Fibroblast of skin of right biceps (primary cell): ENCODE measurements at regions not wholly inside any gene's neighbourhood (a gene's known extent, or its start where the extent isn't known, plus 50 kb on each side); places are given as distances from the start of the nearest gene placed in this dataset.
"Not testable (repeated sequence)": the region's sequence is repeated elsewhere in the genome, so short reads cannot be mapped to it uniquely, and the experiment has no call there.

ENCODE experiments used
- DNase-seq: peaks from one replicate; pipeline ENCODE4 v3.0.0-alpha.2; 2013

DNA sequence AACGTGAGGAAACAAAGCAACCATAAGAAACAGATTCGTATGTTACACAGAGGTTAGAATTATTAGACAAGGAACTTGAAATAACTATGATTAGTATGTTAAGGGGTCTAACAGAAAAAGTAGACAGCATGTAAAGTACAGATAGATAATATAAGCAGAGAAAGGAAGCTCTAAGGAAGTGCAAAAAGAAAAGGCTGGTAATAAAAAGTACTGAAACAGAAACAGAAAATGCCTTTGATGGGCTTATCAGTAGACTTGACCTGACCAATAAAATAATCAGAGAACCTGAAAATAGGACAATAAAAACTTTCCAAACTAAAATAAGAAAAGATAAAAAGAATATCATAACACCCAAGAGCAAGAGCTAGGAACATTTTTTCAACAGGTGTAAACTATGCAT, 225.8 kb downstream of the RND3 start:
- no peak for DNase-seq

DNA sequence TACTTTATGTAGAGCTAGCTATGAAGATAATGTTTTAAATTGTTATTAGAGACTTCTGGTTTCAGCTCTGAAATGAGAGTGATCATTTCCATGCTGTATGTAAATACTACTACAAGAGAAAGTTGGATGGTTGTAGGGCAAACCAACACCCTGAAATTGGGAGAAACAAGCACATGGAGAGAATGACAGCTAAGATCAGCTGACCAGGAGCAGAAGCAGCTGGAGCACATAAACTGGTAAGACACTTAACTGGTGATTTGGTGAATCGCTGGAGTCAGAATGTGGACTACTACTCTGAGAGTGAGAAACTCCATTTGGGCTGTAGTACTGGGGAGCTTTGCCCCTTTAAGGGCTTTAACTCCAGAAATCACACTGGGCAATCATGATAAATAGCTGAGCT, 226.8 kb downstream of the RND3 start:
- DNase-seq, result no peak

DNA sequence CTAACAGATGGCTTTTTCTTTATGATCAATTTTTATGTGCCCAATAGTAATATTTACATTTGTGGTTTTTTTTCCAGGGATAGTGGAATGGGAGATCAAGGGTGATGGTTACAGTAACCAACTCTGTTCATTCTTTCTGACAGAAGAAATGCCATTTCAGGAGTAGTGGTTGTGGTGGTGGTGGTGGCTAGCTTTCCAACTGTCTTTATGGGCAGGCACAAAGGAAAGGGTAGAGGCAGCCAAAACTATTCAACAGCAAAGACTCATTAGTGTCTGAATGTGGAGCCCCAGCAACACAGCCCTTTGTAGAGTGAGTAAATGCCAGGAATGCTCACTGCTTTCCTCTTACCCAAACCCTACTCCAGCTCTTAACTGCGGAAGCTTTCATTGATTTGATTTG, 227.7 kb downstream of the RND3 start:
- DNase-seq, result no peak

- DNase-seq, result no peak
Observed at GRCh38 chr2:150258781-150259307, 228.6 kb downstream of the RND3 start.

- DNase-seq, result no peak
Observed at GRCh38 chr2:150256736-150257135, 230.7 kb downstream of the RND3 start.

- peak; percentile 68 for DNase-seq
Observed at GRCh38 chr2:150255528-150255927, 231.9 kb downstream of the RND3 start.

GRCh38 chr2:150249735-150250134, 237.7 kb downstream of the RND3 start:
- DNase-seq, result not testable (repeated sequence)

DNA sequence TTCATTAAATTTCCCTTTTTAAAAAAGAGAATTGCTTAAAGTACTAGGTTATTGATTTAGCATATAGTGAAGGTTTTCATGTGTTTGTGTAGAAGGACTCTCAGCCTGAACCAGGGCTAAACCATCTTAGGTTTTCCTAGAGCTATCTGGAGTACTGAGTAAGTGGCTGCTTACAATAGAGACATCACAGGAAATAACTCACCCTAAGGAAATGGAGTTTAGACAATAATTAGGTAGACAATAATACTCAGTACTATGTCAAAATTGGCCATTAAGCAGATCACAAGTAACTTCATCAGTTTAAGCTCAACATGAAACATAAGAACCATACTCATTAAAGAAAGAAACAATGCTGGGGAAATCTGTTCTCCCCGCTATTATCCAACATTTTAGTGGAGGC, 240.0 kb downstream of the RND3 start:
- no peak for DNase-seq

- peak; percentile 95 for DNase-seq
Observed at GRCh38 chr2:150234787-150235446, 252.6 kb downstream of the RND3 start.

GRCh38 chr2:150232871-150233270, 254.6 kb downstream of the RND3 start:
- DNase-seq, result no peak

- no peak for DNase-seq
Observed at GRCh38 chr2:150232321-150232720, 255.1 kb downstream of the RND3 start.

DNA sequence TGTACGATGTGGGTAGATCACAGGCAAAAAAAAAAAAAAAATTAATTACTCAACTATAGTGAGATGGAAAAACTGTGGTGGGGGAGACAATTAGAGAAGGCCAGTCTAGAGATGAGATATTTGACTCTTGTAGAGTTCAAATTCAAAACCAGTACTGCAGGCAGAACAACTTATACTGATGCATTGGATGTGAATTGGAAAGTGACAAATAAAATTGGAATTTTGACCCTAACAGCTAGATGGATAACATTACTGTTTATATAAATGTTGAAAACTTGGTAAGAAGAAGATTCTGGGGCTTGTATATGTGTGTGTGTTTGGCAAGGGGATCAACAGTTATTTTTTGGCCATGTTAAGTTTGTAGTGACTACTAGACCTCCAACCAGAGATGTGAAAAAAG, 256.9 kb downstream of the RND3 start:
- no peak for DNase-seq

- no peak for DNase-seq
Observed at GRCh38 chr2:150230004-150230403, 257.5 kb downstream of the RND3 start.

DNA sequence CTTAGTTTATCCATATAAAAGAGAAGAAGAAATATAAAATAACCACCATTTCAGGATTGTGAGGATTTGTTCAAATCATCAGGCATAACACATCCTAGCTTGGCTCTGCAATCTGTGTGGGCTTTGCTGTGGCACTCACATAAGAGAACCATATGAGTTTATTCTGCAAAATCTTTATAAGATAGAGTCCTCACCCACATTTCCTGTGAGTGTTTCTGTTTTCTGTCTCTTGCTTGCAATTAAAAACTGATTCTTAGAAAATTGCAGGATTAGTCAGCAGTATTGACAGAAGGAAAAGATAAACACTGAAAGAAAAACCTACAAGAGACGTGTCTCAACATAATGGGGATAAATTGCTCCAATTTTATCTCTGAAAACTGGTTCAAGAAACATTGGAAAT, 258.5 kb downstream of the RND3 start:
- DNase-seq, result no peak

DNA sequence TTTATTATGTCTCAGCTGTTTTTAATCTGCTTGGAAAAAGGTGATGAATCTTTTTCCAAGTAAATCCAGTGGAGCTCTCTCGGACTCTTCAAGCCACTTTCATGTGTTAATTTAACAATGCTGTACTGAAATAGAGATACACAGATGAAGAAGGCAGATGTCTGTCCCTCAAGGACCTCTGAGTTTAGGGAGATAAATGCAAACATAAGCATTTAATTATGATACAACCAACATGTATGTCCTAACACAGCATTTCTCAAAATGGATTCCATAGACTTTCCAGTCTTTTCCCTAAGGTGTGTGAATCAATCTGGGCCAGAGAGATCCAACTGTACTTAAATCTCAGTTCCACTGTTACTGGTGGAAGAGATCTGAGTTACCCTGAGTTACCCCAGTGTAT, 262.4 kb downstream of the RND3 start:
- no peak for DNase-seq

DNA sequence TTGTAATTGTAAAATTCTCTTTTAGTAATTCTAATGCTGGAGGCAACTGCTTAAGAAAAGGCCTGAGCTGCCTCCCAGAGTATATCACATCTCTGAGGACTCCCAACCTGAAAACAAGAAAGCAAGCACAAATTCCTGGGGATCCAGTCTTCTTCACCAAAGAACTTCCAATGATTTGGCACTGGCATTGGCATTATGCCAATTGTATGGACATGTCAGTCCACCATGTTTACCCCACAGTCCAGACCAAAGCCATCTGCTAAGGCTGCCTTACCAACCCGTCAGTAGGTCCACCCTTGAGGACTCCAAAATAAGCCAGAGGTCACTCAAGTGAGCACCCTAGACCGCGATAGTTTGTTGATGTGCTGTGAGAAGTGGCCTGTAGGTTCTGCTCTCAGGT, 263.1 kb downstream of the RND3 start:
- no peak for DNase-seq

GRCh38 chr2:150222942-150223341, 264.5 kb downstream of the RND3 start:
- no peak for DNase-seq

DNA sequence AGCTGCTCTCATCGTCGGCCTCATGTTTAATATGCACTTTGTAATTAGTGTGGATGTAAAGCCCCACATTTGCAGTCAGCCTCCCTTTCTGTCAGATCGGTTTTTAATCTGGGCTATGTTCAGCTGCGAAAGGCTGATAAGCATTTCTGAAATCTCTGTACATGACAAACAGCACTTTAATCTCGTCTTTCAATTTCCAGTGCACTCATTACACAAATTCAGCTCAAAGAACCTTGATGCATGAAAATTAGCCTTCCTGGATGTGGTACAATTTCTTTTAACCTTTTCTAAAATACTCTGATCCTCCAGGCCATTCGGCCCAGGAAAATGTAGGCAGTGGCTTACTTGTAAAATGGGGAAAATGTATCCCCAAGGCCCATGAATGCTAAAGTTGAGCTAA, 265.1 kb downstream of the RND3 start:
- no peak for DNase-seq

- no peak for DNase-seq
Observed at GRCh38 chr2:150219861-150220260, 267.6 kb downstream of the RND3 start.

GRCh38 chr2:150215041-150215440, 272.4 kb downstream of the RND3 start:
- no peak for DNase-seq

DNA sequence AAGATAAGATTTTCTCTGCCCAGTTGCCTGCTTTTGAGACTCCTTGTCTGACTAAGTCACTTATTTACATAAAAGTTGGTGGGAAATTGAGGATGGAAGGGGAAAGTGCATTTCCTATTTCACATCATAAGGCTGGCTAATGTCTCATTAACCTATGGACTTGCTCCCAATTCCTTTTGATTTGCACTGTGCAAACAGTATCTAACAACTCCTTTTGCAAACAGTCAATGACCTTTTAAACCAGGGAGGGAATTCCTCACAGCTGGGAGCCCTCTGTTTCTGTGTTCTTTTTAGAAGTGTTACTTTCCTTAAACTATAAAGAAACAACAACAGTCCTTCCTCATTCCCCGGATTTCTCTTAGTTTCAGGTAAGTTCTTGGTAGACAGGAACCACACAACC, 272.8 kb downstream of the RND3 start:
- DNase-seq, result no peak

GRCh38 chr2:150212722-150213171, 274.7 kb downstream of the RND3 start:
- DNase-seq, result peak; percentile 66

GRCh38 chr2:150211164-150211631, 276.3 kb downstream of the RND3 start:
- peak; percentile 83 for DNase-seq

DNA sequence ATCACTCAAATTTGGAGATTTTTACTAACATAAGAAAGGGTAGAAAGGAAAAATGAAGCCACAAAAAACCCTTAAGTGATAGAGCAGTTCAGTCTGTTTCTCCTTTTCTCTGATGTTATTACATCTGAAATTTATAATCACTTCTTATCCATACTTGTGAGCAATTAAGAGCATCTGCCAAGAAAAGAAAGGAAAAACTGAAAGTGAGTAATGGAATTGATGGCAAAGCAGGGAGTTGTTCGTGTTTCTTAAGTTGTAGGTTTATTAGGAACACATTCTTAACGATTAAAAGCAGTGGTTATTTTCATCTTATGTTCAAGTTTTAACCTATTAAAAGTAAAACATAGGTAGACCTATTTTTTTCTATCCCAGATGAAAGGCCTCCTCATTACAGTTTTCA, 277.7 kb downstream of the RND3 start:
- no peak for DNase-seq

DNA sequence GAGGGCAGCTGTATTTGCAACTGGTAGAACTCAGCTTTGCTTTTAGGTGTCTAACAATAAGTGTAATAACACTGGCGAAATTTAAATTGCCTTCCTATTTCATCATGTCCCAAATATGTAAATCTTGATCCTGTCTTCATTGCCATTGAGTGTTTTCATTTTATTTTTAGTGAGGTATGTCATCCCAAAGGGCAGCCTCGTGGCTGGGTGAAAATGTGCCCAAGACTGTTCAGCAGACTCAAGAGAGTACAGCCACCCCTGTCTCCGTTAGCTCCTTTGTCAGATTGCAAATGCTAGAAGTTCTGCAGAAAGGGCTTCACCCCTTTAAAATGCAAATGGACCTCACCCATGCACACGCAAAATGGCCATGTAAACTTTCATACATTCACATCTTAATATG, 278.8 kb downstream of the RND3 start:
- no peak for DNase-seq
